SW 1271 (cell line): ENCODE measurements at regions not wholly inside any gene's neighbourhood (a gene's known extent, or its start where the extent isn't known, plus 50 kb on each side); places are given as distances from the start of the nearest gene placed in this dataset.
"Not testable (repeated sequence)": the region's sequence is repeated elsewhere in the genome, so short reads cannot be mapped to it uniquely, and the experiment has no call there.

Source experiments
- DNase-seq, 2 experiments: peaks; one replicate each; lab custom pipeline; 2025; lab: John Stamatoyannopoulos, UW

DNA sequence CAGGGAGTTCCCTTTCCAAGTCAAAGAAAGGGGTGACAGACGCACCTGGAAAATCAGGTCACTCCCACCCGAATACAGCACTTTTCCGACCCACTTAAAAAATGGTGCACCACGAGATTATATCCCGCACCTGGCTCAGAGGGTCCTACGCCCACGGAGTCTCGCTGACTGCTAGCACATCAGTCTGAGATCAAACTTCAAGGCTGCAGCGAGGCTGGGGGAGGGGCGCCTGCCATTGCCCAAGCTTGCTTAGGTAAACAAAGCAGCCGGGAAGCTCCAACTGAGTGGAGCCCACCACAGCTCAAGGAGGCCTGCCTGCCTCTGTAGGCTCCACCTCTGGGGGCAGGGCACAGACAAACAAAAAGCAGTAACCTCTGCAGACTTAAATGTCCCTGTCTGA, 277.8 kb upstream of the ARHGAP42 start:
- not testable (repeated sequence) for DNase-seq

DNA sequence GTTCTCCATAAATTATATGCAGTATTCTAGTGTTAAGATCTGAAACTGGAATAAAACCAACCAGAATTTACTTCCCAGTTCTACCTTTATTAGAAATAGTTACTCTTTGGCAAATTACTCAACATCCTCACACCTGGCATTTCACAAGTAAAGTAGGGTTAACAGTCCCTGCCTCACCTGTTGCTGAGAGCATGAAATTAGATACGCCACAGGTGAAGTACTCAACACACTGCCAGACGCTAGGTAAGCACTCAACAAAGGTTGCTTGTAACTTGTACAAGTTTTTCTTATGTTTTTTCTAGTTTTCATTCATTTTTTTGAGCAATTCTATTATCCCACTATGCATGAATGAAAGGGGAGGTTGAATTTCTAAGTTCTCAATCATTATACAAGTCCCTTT, 267.6 kb upstream of the ARHGAP42 start:
- no peak for DNase-seq

DNA sequence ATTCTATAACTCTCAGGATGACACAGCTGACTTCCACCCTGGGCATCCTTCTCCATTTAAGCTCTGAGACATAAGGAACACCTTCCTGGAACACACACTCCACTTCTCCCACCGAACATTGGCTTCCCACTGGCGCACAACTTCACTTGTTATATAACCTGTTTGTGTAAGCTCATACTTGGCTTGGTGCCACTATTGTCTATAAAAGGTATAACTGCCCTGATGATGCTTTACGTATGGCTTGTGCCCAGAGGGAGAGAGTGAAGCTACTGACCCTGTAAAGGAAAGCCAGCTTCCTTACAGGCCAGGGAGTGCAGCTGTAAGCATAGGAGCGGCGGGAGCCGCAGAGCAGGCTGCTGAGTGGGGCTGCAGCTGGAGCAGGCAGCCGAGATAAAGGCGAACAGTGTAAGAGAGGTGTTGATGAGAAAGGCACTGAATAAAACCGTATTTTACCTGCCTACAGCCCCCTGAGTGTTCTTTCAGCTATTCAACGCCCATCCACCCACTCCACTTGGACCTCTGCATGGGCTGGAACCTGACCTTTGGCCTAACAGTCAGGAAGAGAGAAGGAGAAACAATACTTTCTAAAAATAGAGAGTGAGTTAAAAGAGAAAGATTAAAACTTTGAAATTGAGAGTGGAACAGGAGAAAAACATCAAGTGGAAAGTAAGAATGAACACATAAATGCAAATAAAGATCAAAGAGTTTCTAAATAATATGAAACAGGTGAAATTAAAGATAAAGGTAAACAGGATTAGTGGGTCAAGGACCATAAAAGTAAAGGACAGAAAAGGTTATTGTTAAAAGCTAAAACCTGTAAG, 252.1 kb upstream of the ARHGAP42 start:
- DNase-seq: no peak

DNA sequence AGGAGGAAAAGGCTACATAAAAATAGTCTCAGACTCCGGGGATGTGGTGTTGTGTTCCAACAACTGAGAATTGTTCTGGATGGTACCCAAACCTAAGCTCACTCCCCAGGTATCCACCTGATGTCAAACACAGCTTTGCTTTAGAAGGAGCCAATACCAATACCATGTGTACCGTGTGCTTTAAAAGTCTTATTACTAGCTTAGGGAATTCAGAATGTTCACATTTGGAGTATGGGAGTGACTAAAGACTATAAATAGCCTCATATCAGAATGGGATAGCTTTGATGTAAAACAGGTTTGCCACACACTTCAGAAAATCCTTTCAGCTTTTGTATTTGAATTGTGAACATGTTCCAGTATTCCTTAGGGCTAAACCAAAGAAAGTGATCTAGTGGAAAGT, 248.7 kb upstream of the ARHGAP42 start:
- DNase-seq: no peak

DNA sequence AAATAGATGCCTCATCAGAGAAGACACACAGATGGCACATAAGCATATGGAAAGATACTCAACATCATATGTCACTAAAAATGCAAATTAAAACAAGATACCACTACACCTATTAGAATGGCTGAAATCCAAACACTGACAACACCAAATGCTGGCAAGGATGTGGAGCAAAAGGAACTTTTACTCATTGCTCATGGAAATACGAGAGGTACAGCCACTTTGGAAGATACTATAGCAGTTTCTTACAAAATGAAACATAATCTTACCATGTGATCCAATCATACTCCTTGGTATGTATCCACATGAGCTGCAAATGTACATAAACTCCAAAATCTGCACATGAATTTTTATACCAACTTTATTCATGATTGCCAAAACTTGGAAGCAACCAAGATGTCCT, 246.0 kb upstream of the ARHGAP42 start:
- DNase-seq: no peak

DNA sequence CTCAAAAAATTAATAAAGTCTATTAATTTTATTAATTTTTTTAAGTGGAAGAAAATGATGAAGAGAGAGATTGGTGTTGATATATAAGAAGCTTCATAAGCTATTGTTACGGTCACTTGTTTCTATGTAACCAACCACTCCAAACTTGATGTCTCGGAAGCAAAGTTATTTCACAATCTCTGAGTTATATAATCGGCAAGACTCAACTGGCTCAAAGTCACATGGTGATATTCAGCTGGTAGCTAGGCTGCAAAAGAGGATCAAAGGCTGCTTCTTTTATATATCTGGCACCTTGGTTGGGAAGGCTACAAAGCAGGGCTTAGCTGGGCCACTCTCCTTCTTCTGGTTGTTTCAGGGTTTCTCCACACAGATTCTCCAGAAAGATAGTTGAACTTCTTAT, 245.1 kb upstream of the ARHGAP42 start:
- no peak for DNase-seq

DNA sequence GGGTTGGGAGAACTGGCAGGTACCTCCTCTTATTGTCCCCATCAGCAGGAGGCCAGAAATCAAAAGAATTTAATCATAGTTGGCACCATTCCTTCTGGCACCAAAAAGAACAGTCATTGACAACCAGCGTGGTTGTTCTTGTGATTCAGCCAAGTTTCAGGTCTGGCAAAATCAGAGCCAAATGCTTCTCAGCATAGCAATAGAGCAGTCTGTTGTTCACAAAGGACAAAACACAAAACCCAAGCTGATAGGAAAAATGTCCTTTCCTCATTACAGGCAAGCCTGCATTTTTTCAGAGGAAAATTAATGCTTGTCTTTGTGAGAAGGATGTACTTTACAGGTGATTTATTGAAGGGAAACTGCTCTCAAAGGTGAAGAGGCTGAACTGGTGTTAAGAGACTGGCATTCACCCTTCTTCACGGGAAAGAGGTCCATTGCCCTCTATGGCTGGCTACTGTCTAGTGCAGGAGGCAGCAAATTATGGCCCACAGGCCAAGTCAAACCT, 241.8 kb upstream of the ARHGAP42 start:
- no peak for DNase-seq

DNA sequence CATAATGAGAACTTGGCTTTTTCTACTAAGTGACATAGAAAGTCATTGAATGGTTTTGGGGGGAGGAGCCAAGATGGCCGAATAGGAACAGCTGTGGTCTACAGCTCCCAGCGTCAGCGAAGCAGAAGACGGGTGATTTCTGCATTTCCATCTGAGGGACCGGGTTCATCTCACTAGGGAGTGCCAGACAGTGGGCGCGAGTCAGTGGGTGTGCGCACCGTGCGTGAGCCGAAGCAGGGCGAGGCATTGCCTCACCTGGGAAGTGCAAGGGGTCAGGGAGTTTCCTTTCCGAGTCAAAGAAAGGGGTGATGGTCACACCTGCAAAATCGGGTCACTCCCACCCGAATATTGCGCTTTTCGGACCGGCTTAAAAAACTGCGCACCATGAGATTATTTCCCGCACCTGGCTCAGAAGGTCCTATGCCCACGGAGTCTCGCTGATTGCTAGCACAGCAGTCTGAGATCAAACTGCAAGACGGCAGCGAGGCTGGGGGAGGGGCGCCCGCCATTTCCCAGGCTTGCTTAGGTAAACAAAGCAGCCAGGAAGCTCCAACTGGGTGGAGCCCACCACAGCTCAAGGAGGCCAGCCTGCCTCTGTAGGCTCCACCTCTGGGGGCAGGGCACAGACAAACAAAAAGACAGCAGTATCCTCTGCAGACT, 235.2 kb upstream of the ARHGAP42 start:
- DNase-seq: not testable (repeated sequence)

DNA sequence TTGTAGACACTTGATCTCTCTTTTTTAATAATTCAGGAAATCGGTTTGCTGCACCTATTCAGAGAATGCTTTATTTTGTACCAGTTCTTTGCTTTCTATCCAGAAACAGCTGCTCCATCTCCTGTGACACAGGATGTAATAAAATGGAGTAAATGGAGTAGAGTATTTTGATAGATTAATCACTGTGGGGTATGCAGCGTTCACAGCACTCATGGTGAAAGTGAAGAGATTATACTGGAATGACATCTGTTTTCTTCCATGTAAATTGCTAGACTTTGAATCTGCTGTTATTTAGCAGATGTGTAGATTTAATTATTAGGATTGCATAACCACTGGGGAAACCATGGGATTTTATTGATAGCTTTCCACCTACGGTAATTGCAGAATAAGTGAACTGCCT, 227.3 kb upstream of the ARHGAP42 start:
- no peak for DNase-seq

DNA sequence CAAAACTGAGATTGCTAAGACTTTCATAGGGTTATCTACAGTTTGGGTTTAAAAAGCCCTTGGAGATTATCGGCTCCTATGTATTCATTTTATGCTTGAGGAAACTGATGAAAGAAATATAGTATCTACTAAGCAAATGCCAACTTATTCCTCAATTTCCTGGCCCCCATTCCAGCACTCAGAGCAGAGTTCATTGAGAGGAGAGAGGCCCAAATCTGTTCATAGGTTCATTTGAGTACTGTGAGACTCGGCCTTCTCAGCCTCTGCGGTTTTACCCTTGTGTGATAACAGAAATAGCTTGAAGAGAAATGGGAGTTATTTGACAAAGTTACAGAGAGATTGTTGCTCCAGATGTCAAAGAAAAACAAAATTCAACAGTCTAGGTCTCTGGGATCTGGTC, 226.7 kb upstream of the ARHGAP42 start:
- DNase-seq: no peak

DNA sequence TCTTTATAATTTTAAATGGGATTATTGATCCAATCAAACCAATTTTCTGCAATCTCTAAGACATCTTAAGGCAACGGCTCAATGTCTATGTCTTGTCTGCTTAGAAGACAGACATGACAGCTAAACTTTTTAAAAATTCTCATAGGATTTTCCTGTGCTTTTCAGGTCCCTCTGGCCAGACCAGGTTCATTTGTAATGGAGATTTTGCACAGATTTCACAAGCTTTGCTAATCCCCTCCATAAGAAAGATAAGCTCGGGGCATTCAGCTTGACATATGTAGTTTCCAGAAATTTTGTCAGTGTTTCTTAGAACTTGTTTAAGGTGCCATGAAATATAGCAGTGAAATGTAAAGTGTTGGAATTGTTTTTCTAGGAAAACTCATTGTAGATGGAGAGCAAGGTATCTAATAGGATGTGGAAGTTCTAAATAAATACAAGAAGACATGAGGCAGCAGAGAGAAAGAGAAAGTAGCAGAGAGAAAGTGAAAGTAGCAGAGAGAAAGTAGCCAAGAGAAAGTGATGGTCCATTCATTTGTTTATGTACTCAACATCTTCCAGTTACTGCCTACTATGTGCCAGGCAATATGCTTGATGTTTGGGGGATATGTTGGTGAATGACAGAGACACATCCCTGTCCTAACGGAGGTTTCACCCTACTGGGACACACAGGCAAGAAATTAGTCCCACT, 219.1 kb upstream of the ARHGAP42 start:
- no peak for DNase-seq

DNA sequence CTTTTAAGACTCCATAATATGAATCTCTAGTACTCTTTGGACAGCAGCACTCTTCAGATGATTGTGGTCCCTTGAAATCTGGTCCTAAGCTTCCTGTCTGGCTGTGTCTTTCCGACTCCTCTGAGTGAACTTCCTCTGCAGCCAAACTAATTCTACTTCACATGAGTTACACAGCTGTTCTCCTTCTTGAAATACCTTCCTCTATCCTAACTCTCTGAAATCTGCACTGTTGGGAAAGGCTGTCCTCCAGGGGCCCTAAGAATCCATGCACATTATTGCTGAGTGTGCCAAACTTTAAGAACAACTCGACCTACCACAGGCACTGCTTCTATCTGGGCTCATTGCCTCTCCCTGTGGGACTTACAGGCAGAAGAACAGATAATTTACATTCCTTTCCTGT, 217.3 kb upstream of the ARHGAP42 start:
- no peak for DNase-seq

DNA sequence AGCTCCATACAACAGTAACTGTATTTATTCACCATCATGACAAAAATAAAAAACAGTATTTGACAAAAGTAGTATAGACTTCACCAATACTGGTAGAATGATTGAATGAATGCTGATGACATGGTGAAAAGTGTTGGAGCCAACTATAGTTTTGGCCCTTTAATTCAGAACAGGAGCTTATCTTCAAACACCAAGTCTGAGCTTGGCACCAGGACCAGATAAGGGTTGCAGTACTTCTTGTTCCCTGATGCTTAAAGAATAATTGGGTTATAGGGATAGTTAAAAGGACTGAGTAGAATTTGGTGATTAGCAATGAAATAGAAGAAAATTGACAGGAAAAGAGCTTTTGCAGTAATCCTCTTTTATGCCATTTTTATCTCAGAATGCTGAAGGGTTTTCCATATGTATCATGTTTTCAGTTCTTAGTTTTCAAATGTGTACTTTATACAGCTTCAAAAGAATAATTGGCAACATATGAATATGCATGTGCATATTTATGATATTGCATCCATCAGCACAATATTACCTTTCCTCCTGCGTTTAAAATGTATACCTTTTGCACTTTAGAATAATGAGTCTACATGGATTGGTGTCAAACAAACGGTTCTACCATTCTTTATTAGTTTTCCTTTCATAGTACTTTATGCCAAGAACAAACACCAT, 214.2 kb upstream of the ARHGAP42 start:
- DNase-seq: no peak

DNA sequence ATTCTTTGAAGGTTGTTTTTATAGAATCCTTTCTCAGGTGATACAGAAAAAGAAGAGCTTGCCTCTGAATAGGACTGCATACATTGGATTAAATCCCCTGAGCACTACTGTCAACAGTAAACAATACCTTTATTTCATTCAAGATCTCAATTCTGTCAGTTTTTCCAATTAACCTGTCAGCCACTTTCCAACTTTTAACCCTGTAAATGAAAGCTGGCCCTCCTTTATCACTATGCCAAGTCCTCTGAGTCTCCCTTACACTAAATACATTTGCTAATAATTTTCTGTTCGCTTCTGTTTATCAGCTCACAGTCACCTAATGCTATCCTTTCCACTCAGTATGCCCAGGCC, 213.7 kb upstream of the ARHGAP42 start:
- DNase-seq: no peak

DNA sequence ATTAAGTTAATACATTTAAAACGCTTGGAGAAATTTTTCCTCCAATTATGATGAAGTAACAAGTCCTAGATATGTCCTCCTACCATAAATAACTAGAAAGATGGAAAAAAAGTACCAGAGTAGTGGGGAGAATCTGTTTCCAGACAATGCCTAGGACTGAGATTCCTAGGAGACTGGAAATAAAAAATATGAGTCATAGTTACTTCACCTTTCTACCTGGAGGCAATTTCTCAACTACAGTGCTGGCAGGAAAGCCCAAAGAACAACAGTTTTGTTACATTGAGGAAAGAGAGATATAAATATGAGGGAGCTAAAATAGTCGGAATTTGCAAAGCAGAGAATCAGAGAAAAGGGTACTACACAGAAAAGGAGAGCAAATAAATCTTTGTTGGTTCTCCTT, 202.1 kb upstream of the ARHGAP42 start:
- no peak for DNase-seq

DNA sequence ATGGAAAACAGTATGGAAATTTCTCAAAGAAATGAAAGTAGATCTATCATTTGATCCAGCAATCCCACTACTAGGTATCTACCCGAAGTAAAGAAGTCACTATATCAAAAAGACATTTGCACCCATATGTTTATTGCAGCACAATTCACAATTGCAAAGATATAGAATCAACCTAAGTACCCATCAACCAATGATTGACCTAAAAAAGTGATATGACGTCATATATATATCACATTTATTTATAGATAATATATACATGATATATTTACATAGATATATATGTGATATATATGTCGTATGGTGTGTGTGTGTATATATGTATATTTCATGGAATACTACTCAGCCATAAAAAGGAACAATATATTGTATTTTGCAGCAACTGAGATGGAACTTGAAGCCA, 188.3 kb upstream of the ARHGAP42 start:
- DNase-seq: no peak

DNA sequence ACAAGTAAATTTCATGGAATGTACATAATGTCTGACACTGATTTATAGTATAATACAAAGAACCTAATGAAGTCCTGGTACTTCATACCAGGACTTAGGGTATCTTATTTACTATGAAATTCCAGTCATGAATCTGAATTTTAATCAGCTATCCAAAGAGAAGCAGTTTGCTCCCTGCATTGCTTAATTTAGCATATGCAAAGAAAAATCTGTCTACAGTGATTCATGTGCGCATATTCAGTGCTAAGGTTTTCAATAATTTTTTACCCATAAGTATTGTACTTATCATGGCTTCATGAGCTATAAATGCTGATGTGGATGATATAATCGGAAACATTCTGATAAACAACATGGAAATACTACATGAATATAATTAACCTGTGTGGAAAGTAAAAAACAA, 185.6 kb upstream of the ARHGAP42 start:
- DNase-seq: no peak

DNA sequence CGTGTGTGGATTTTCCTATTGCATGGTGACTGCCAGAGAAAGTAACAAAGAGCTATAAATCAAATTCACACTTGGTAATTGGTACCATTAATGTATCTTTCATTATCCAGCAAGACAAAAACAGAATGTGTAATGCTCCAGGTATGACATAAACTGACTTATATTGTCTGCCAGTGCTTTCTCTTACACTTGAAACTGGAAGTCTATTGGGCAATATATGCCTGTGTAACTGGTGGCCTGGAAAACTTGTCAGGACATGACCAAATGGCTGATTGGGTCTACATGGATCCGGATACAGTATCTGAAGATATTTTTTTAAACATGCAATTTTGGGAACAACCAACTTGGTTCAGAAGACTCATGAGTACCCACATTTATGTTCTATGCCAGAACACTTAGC, 174.6 kb upstream of the ARHGAP42 start:
- no peak for DNase-seq

DNA sequence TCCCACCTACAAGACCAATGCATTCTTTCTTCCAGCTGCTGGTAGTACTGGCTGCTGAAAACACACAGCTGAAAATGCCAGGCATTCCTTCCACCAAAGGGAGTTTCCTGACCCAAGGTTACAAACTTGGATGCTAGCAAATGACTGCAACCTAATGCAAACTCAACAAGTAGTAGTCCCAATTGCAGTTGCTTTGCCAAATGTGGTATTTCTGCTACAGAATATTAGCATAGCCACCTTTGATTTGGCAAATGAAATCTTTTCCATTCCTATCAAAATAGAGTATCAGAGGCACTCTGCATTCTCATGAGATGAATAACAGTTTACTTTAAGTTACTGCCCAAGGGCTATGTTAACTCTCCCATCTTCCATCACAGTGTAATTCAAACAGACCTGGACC, 172.0 kb upstream of the ARHGAP42 start:
- peak in 1 of 2 experiments; percentile 23 for DNase-seq

DNA sequence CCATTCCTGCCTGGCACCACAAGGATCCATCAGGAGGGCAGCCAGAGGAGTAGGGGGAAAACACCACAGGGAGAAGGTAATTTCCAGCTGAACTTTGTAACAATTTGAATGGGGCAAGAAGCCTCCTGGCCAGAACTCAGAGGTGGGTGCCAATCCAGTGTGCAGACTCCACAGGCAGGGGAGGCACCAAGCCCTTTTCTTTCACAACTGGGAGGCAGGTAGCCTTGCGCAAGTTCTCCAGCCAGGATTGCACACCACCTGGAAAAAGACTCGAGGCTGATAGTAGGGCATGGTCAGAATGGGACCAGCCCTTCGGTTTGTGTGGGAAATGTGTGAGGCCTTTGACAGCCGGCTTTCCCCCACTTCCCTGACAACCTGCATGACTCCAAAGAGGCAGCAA, 161.9 kb upstream of the ARHGAP42 start:
- no peak for DNase-seq

DNA sequence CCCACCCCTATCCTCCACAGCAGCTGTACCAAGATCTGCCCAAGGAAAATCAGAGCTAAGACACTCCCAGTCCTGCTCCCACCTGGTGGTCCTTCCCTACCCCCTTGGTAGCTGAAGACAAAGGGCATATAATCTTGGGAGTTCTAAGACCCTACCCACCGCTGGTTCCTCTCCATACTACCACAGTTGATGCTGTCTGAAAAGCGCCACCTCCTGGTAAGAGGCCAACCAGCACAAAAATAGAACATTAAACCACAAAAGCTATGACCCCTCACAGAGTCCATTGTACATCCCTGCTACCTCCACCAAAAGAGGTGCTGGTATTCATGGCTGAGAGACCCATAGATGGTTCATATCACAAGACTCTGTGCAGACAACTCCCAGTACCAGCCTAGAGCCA, 161.5 kb upstream of the ARHGAP42 start:
- DNase-seq: no peak

DNA sequence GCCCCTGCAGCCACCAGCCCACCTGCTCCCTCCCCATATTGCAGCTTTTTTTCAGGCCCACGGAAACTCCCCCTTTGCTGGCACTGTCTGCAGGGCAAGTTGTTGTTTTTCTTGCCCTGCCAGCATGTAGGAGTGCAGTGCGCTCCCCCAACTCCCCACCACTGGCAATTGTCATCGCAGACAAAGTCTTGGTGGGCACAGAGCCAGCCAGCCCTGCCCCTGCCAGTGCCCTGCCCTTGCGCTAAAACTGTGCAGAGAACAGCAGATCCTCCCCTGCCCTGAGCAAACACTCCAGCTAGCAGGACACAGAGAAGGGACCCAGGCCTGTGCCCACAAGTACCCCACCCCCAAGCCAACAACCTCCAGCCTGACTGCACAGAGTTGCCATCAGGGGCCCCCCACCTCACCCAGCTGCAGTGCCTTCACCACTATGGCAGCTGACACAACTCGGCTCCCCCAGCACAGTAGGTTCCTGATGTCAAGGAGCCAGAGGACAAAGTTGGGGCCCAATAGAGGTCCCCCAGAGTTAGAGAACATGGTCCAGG, 158.1 kb upstream of the ARHGAP42 start:
- DNase-seq: no peak
